AG09309 (cell line): ENCODE measurements at regions not wholly inside any gene's neighbourhood (a gene's known extent, or its start where the extent isn't known, plus 50 kb on each side); places are given as distances from the start of the nearest gene placed in this dataset.

Source experiments
- DNase-seq: peaks from one replicate; pipeline ENCODE4 v3.0.0-alpha.2; 2010; ENCODE audit warnings: low read depth
- H3K4me3 ChIP-seq: 2 replicates; pipeline ENCODE4 v1.5.1; 2011; ENCODE audit warnings: mild to moderate bottlenecking, low read depth, low read length, moderate library complexity; ENCODE audit not compliant: control insufficient read depth
- CTCF ChIP-seq: IDR thresholded peaks from 2 replicates; pipeline ENCODE4 v1.5.1; 2011; ENCODE audit warnings: mild to moderate bottlenecking, low read depth, low read length, inconsistent platforms; ENCODE audit not compliant: insufficient read depth, control insufficient read depth; ENCODE audit errors: missing control alignments

- H3K4me3 ChIP-seq = no peak overlapping the region
- DNase-seq = no peak
- no peak for TF ChIP-seq CTCF
These were observed 95.8 kb upstream of the TGFBR2 start for GRCh38 chr3:30510596-30510995.

GRCh38 chr3:30511524-30512251 lies 94.7 kb upstream of the TGFBR2 start:
- no peak overlapping the region for H3K4me3 ChIP-seq
- DNase-seq = peak; percentile 96

GRCh38 chr3:30512576-30512975 lies 93.8 kb upstream of the TGFBR2 start:
- no peak for DNase-seq
- no peak for TF ChIP-seq CTCF
- H3K4me3 ChIP-seq = no peak overlapping the region

More at GRCh38 chr3:30511524-30512251, 94.7 kb upstream of the TGFBR2 start:
- no peak for TF ChIP-seq CTCF

- DNase-seq = no peak
- no peak for TF ChIP-seq CTCF
- H3K4me3 ChIP-seq = no peak overlapping the region
These were observed 92.8 kb upstream of the TGFBR2 start for GRCh38 chr3:30513374-30514152.

- no peak overlapping the region for H3K4me3 ChIP-seq
- TF ChIP-seq CTCF = no peak
- DNase-seq = no peak
These were observed 90.2 kb upstream of the TGFBR2 start for GRCh38 chr3:30516238-30516637.

GRCh38 chr3:30518181-30518864 lies 88.1 kb upstream of the TGFBR2 start:
- DNase-seq = no peak
- no peak overlapping the region for H3K4me3 ChIP-seq
- TF ChIP-seq CTCF = no peak
